ENCODE measurements at regions not wholly inside any gene's neighbourhood (a gene's known extent, or its start where the extent isn't known, plus 50 kb on each side); places are given as distances from the start of the nearest gene placed in this dataset.

GRCh38 chr2:38138996-38139395 lies 63.0 kb upstream of the CYP1B1 start (continued):
- no peak for TF ChIP-seq BMI1 (IDR thresholded peaks at IDR 0.05; ENCODE audit: low read length)
- TF ChIP-seq ZNF695 (CRISPR knock-in tag; IDR thresholded peaks at IDR 0.05) = no peak

GRCh38 chr2:38138419-38138818 lies 62.5 kb upstream of the CYP1B1 start:
- Histone ChIP-seq H3K36me3 (ENCODE audit: control insufficient read depth, insufficient read depth, low read length) (no peaks in the 10 kb centered on the region), H3K27me3 (ENCODE audit: control insufficient read depth in 2 of 2, insufficient read depth in 2 of 2, low read length in 2 of 2) (no peaks in the 10 kb centered on the region), H3K4me1 (replicated peaks in 1 of 2; ENCODE audit: control insufficient read depth in 2 of 2, insufficient read depth in 2 of 2, low read length in 2 of 2) (peaks cover 5 to 7% of the 10 kb centered on the region in 2 experiments; a peak in 3 of 5 replicates), H3K27ac (ENCODE audit: extremely low read depth, low read depth, low read length) (no peak overlapping the region; the same call in 2 of the 3 replicates), H3K9ac (ENCODE audit: insufficient read depth in 1 of 2, low read depth in 2 of 2, low read length in 2 of 2) (peak overlapping the region in 1 of 2 experiments; percentile 48; a peak in 1 of 4 replicates), H2AFZ (ENCODE audit: low read depth, low read length) (peak overlapping the region; percentile 72), H3K4me2 (ENCODE audit: insufficient read depth, low read length) (peak overlapping the region; percentile 60), H3K9me3 (replicated peaks; ENCODE audit: control insufficient read depth, insufficient read depth, low read depth, low read length) (no peaks in the 10 kb centered on the region), H3K79me2 (ENCODE audit: control insufficient read depth, insufficient read depth, low read length) (no peaks in the 10 kb centered on the region), H3K4me3 (no peak overlapping the region), H4K20me1 (replicated peaks; ENCODE audit: control insufficient read depth, insufficient read depth, low read length) (no peaks in the 10 kb centered on the region), H3K9me1 (ENCODE audit: control insufficient read depth, insufficient read depth, low read length) (no peaks in the 10 kb centered on the region)
- no peak for TF ChIP-seq TCF7L2 (IDR thresholded peaks at IDR 0.05; ENCODE audit: low read depth, low read length)
- TF ChIP-seq PBX2 (CRISPR knock-in tag; IDR thresholded peaks at IDR 0.05; ENCODE audit: low read depth) = no peak
- peak; percentile 86 for TF ChIP-seq PBX2 (tag; conservative IDR thresholded peaks at IDR 0.05; ENCODE audit: low read depth)
- peak; percentile 27 for TF ChIP-seq PRDM10 (IDR thresholded peaks at IDR 0.05; ENCODE audit: partially characterized antibody)
- TF ChIP-seq ESRRA (IDR thresholded peaks at IDR 0.05; ENCODE audit: borderline replicate concordance, low read depth) = peak; percentile 48
- no peak for TF ChIP-seq ZNF280A (IDR thresholded peaks at IDR 0.05; ENCODE audit: low read depth, partially characterized antibody)
- TF ChIP-seq CTBP1 (IDR thresholded peaks at IDR 0.05; ENCODE audit: borderline replicate concordance) = peak; percentile 16; the same call in 1 of the 2 replicates
- TF ChIP-seq MEIS2 (IDR thresholded peaks at IDR 0.05; ENCODE audit: partially characterized antibody) = peak; percentile 93
- peak; percentile 90 for TF ChIP-seq PKNOX1 (IDR thresholded peaks at IDR 0.05)
- no peak for TF ChIP-seq ZKSCAN3 (CRISPR knock-in tag; IDR thresholded peaks at IDR 0.05)
- no peak for TF ChIP-seq SRSF3 (IDR thresholded peaks at IDR 0.05; ENCODE audit: insufficient read depth, low read length)
- ChIA-PET CTCF (ENCODE audit: low intra/inter-chr PET ratio) (no interaction called here), POLR2A (no interaction called here)
- intact Hi-C loops (cut with micrococcal nuclease) (no loop called here), in situ Hi-C loops (cut with MboI) (no loop called here)
- DNase-seq (ENCODE audit: extremely low read depth in 1 of 4, low spot score in 3 of 4) = peak in 1 of 4 experiments; percentile 27
- 10% methylated on average over 10 of the region's 10 CpGs for WGBS (ENCODE audit: insufficient coverage, low coverage, missing lambda C conversion rate)
- ATAC-seq = peak; percentile 70
- no peak for FAIRE-seq
- no TSS peak for BruUV-seq (replicated peaks)

Data from K562 (cell line).